ENCODE measurements at regions not wholly inside any gene's neighbourhood (a gene's known extent, or its start where the extent isn't known, plus 50 kb on each side); places are given as distances from the start of the nearest gene placed in this dataset.

- no peak overlapping the region for H3K27ac Mint-ChIP-seq
- H3K36me3 Mint-ChIP-seq = no peaks in the 10 kb centered on the region
- no peak overlapping the region for H3K4me3 Mint-ChIP-seq
- H3K4me1 Mint-ChIP-seq (ENCODE audit: low read depth) = no peaks in the 10 kb centered on the region
- H3K9me3 Mint-ChIP-seq (ENCODE audit: low read depth) = no peaks in the 10 kb centered on the region
- H3K27me3 Mint-ChIP-seq = no peaks in the 10 kb centered on the region
These were observed 80.9 kb upstream of the PKDCC start for GRCh38 chr2:41966920-41967319.

- no peaks in the 10 kb centered on the region for H3K9me3 Mint-ChIP-seq (ENCODE audit: low read depth)
- H3K4me3 Mint-ChIP-seq = no peak overlapping the region
- H3K27me3 Mint-ChIP-seq = peaks cover 4% of the 10 kb centered on the region
- H3K36me3 Mint-ChIP-seq = no peaks in the 10 kb centered on the region
- H3K27ac Mint-ChIP-seq = no peak overlapping the region
- H3K4me1 Mint-ChIP-seq (ENCODE audit: low read depth) = no peaks in the 10 kb centered on the region
These were observed 80.2 kb upstream of the PKDCC start for GRCh38 chr2:41967476-41968181.

- Mint-ChIP-seq H3K9me3 (ENCODE audit: low read depth) (no peaks in the 10 kb centered on the region), H3K36me3 (no peaks in the 10 kb centered on the region), H3K4me1 (ENCODE audit: low read depth) (no peaks in the 10 kb centered on the region), H3K4me3 (no peak overlapping the region), H3K27ac (no peak overlapping the region), H3K27me3 (peaks cover 4% of the 10 kb centered on the region)
These were observed 79.6 kb upstream of the PKDCC start for GRCh38 chr2:41968182-41968578.

GRCh38 chr2:41970988-41971660, 76.7 kb upstream of the PKDCC start:
- H3K4me1 Mint-ChIP-seq (ENCODE audit: low read depth) = no peaks in the 10 kb centered on the region
- no peak overlapping the region for H3K4me3 Mint-ChIP-seq
- H3K27ac Mint-ChIP-seq = no peak overlapping the region
- H3K9me3 Mint-ChIP-seq (ENCODE audit: low read depth) = no peaks in the 10 kb centered on the region
- peaks cover 6% of the 10 kb centered on the region for H3K27me3 Mint-ChIP-seq
- no peaks in the 10 kb centered on the region for H3K36me3 Mint-ChIP-seq

- Mint-ChIP-seq H3K4me1 (ENCODE audit: low read depth) (no peaks in the 10 kb centered on the region), H3K36me3 (no peaks in the 10 kb centered on the region), H3K27ac (no peak overlapping the region), H3K27me3 (peaks cover 6% of the 10 kb centered on the region), H3K9me3 (ENCODE audit: low read depth) (no peaks in the 10 kb centered on the region), H3K4me3 (no peak overlapping the region)
These were observed 75.6 kb upstream of the PKDCC start for GRCh38 chr2:41972179-41972578.

- Mint-ChIP-seq H3K9me3 (ENCODE audit: low read depth) (no peaks in the 10 kb centered on the region), H3K4me1 (ENCODE audit: low read depth) (no peaks in the 10 kb centered on the region), H3K27ac (no peak overlapping the region), H3K27me3 (peaks cover 6% of the 10 kb centered on the region), H3K4me3 (no peak overlapping the region), H3K36me3 (no peaks in the 10 kb centered on the region)
These were observed 75.0 kb upstream of the PKDCC start for GRCh38 chr2:41972819-41973218.

- Mint-ChIP-seq H3K4me1 (ENCODE audit: low read depth) (no peaks in the 10 kb centered on the region), H3K27me3 (peaks cover 6% of the 10 kb centered on the region), H3K9me3 (ENCODE audit: low read depth) (no peaks in the 10 kb centered on the region), H3K27ac (no peak overlapping the region), H3K4me3 (no peak overlapping the region), H3K36me3 (no peaks in the 10 kb centered on the region)
These were observed 74.0 kb upstream of the PKDCC start for GRCh38 chr2:41973871-41974270.

GRCh38 chr2:41981417-41981816, 66.4 kb upstream of the PKDCC start:
- Mint-ChIP-seq H3K4me3 (no peak overlapping the region), H3K27ac (no peak overlapping the region), H3K36me3 (no peaks in the 10 kb centered on the region), H3K4me1 (ENCODE audit: low read depth) (no peaks in the 10 kb centered on the region), H3K9me3 (ENCODE audit: low read depth) (no peaks in the 10 kb centered on the region), H3K27me3 (peaks cover 6% of the 10 kb centered on the region)

- Mint-ChIP-seq H3K27ac (no peak overlapping the region), H3K36me3 (no peaks in the 10 kb centered on the region), H3K4me3 (no peak overlapping the region), H3K27me3 (peaks cover 10% of the 10 kb centered on the region), H3K4me1 (ENCODE audit: low read depth) (no peaks in the 10 kb centered on the region), H3K9me3 (ENCODE audit: low read depth) (no peaks in the 10 kb centered on the region)
These were observed 62.2 kb upstream of the PKDCC start for GRCh38 chr2:41985573-41986095.

- H3K36me3 Mint-ChIP-seq = no peaks in the 10 kb centered on the region
- H3K4me3 Mint-ChIP-seq = no peak overlapping the region
- no peaks in the 10 kb centered on the region for H3K9me3 Mint-ChIP-seq (ENCODE audit: low read depth)
- no peaks in the 10 kb centered on the region for H3K4me1 Mint-ChIP-seq (ENCODE audit: low read depth)
- H3K27me3 Mint-ChIP-seq = peaks cover 12% of the 10 kb centered on the region
- H3K27ac Mint-ChIP-seq = no peak overlapping the region
These were observed 58.2 kb upstream of the PKDCC start for GRCh38 chr2:41989501-41990180.

GRCh38 chr2:41990245-41990644, 57.6 kb upstream of the PKDCC start:
- H3K36me3 Mint-ChIP-seq = no peaks in the 10 kb centered on the region
- H3K9me3 Mint-ChIP-seq (ENCODE audit: low read depth) = no peaks in the 10 kb centered on the region
- H3K4me3 Mint-ChIP-seq = no peak overlapping the region
- H3K27ac Mint-ChIP-seq = no peak overlapping the region
- H3K4me1 Mint-ChIP-seq (ENCODE audit: low read depth) = no peaks in the 10 kb centered on the region
- H3K27me3 Mint-ChIP-seq = peaks cover 12% of the 10 kb centered on the region

GRCh38 chr2:41990688-41991087, 57.1 kb upstream of the PKDCC start:
- Mint-ChIP-seq H3K9me3 (ENCODE audit: low read depth) (no peaks in the 10 kb centered on the region), H3K4me1 (ENCODE audit: low read depth) (no peaks in the 10 kb centered on the region), H3K27me3 (peaks cover 12% of the 10 kb centered on the region), H3K36me3 (no peaks in the 10 kb centered on the region), H3K4me3 (no peak overlapping the region), H3K27ac (no peak overlapping the region)

GRCh38 chr2:41992056-41992642, 55.7 kb upstream of the PKDCC start:
- H3K4me1 Mint-ChIP-seq (ENCODE audit: low read depth) = no peaks in the 10 kb centered on the region
- H3K27ac Mint-ChIP-seq = no peak overlapping the region
- H3K36me3 Mint-ChIP-seq = no peaks in the 10 kb centered on the region
- H3K27me3 Mint-ChIP-seq = peaks cover 9% of the 10 kb centered on the region
- H3K4me3 Mint-ChIP-seq = no peak overlapping the region
- no peaks in the 10 kb centered on the region for H3K9me3 Mint-ChIP-seq (ENCODE audit: low read depth)

- Mint-ChIP-seq H3K27ac (no peak overlapping the region), H3K4me3 (no peak overlapping the region), H3K36me3 (no peaks in the 10 kb centered on the region), H3K27me3 (peaks cover 10% of the 10 kb centered on the region), H3K9me3 (ENCODE audit: low read depth) (no peaks in the 10 kb centered on the region), H3K4me1 (ENCODE audit: low read depth) (no peaks in the 10 kb centered on the region)
These were observed 55.0 kb upstream of the PKDCC start for GRCh38 chr2:41992671-41993434.
